HepG2 (cell line): ENCODE measurements at regions not wholly inside any gene's neighbourhood (a gene's known extent, or its start where the extent isn't known, plus 50 kb on each side); places are given as distances from the start of the nearest gene placed in this dataset.

Experiments used
- ATAC-seq: fragments of 200-7000 bp; cut with Tn5 transposase; 3 replicates; pipeline ENCODE4 v1.9.1; 2020; ENCODE audit warnings: mild to moderate bottlenecking, moderate library complexity
- BruUV-seq: library from RNA; stranded (reverse); fragments of 400-500 nt; replicated peaks from 2 replicates; lab custom pipeline; 2021; lab: Mats Ljungman, UMichigan
- CTCF ChIA-PET: fragments of 300-600 bp; formaldehyde crosslinking; extraction: SDS; loops from one replicate; lab custom pipeline; 2021; ENCODE audit warnings: low total read pairs, inconsistent platforms, low intra/inter-chr PET ratio; lab: Yijun Ruan, JAX
- POLR2A ChIA-PET: fragments of 350-600 bp; sonication (Branson Sonifier 250); formaldehyde crosslinking; loops from one replicate; lab custom pipeline; 2020; ENCODE audit warnings: antibody characterized with exemption, inconsistent platforms; lab: Yijun Ruan, JAX
- DNase-seq: peaks from one replicate; pipeline ENCODE4 v3.0.0-alpha.2; 2015; ENCODE audit warnings: low spot score
- FAIRE-seq: peaks from 3 replicates; lab custom pipeline; 2011; peaks lifted over from hg19 to GRCh38; lab: Jason Lieb, UNC
- H2AFZ ChIP-seq: one replicate; pipeline ENCODE4 v1.6.1; 2011; ENCODE audit warnings: low read length, inconsistent platforms
- H3K27ac ChIP-seq: fragments of 300-600 bp; 3 replicates; pipeline ENCODE4 v1.8.0; 2011; ENCODE audit warnings: mixed run types, mild to moderate bottlenecking, mixed read lengths, low read length, inconsistent platforms; ENCODE audit not compliant: insufficient read depth; ENCODE audit errors: extremely low read length
- H3K27me3 ChIP-seq, 2 experiments: fragments of 200-600 bp in 1 of 2; 2 replicates in 1 of 2; 3 replicates in 1 of 2; pipeline versions ENCODE4 v1.6.0 to v1.8.0; 2011; ENCODE audit warnings: low read length in 2 of 2, mild to moderate bottlenecking in 2 of 2, moderate library complexity in 2 of 2, inconsistent platforms in 1 of 2; ENCODE audit not compliant: insufficient read depth in 2 of 2, control insufficient read depth in 1 of 2
- H3K36me3 ChIP-seq, 2 experiments: fragments of 200-600 bp in 1 of 2; replicated peaks in 1 of 2; 2 replicates in 1 of 2; 3 replicates in 1 of 2; pipeline versions ENCODE4 v1.5.1 to v1.8.0; 2011; ENCODE audit warnings: low read length in 2 of 2, inconsistent platforms in 1 of 2; ENCODE audit not compliant: insufficient read depth in 2 of 2, control insufficient read depth in 1 of 2
- H3K4me1 ChIP-seq: 2 replicates; pipeline ENCODE4 v1.5.1; 2012; ENCODE audit warnings: low read length, inconsistent platforms; ENCODE audit not compliant: insufficient read depth
- H3K4me2 ChIP-seq: 2 replicates; pipeline ENCODE4 v1.6.0; 2011; ENCODE audit warnings: low read depth, low read length, inconsistent platforms
- H3K4me3 ChIP-seq, 3 experiments: fragments of 200-600 bp in 1 of 3; sonication (generic), shearing (Covaris generic) in 1 of 3; replicated peaks in 1 of 3; 2 replicates each; pipeline ENCODE4 v1.5.1; 2011 to 2016; ENCODE audit warnings: low read length in 3 of 3, inconsistent platforms in 2 of 3, low read depth in 2 of 3, mild to moderate bottlenecking in 2 of 3, control low read depth in 1 of 3, mixed read lengths in 1 of 3; ENCODE audit not compliant: insufficient read depth in 1 of 3
- H3K79me2 ChIP-seq: one replicate; pipeline ENCODE4 v1.6.1; 2011; ENCODE audit warnings: low read length, inconsistent platforms; ENCODE audit not compliant: insufficient read depth
- H3K9ac ChIP-seq: 2 replicates; pipeline ENCODE4 v1.6.0; 2011; ENCODE audit warnings: mild to moderate bottlenecking, low read depth, low read length, inconsistent platforms; ENCODE audit not compliant: insufficient read depth
- H3K9me3 ChIP-seq: 2 replicates; pipeline ENCODE4 v1.5.1; 2012; ENCODE audit warnings: mild to moderate bottlenecking, low read length
- H4K20me1 ChIP-seq: 2 replicates; pipeline ENCODE4 v1.6.0; 2011; ENCODE audit warnings: inconsistent platforms, mild to moderate bottlenecking, low read length, moderate library complexity; ENCODE audit not compliant: insufficient read depth
- CENPT ChIP-seq: sonication (generic); formaldehyde crosslinking; IDR thresholded peaks from 2 replicates; pipeline ENCODE4 v1.8.0; 2022; ENCODE audit warnings: low read depth, mild to moderate bottlenecking, moderate library complexity, missing genetic modification reagents
- MAFF ChIP-seq: IDR thresholded peaks from 2 replicates; pipeline ENCODE4 v1.6.1; 2011; ENCODE audit warnings: low read depth, low read length, improper control_type of control experiment
- MAFK ChIP-seq, 2 experiments: IDR thresholded peaks in 1 of 2; conservative IDR thresholded peaks in 1 of 2; 2 replicates each; pipeline ENCODE4 v1.6.1; 2011; ENCODE audit warnings: improper control_type of control experiment in 2 of 2, low read length in 2 of 2
- MED1 ChIP-seq: sonication (generic); formaldehyde crosslinking; IDR thresholded peaks from 2 replicates; pipeline ENCODE4 v1.4.0; 2020; ENCODE audit warnings: missing genetic modification reagents
- ZBTB46 ChIP-seq: sonication (generic); formaldehyde crosslinking; IDR thresholded peaks from 2 replicates; pipeline ENCODE4 v1.4.0; 2020; ENCODE audit warnings: mild to moderate bottlenecking, missing genetic modification reagents, borderline replicate concordance
- ZFP37 ChIP-seq: sonication (generic); formaldehyde crosslinking; IDR thresholded peaks from 2 replicates; pipeline ENCODE4 v1.4.0; 2020; ENCODE audit warnings: missing genetic modification reagents, borderline replicate concordance
- ZNF280B ChIP-seq: sonication (generic); formaldehyde crosslinking; IDR thresholded peaks from 2 replicates; pipeline ENCODE4 v1.5.0; 2020; ENCODE audit warnings: missing genetic modification reagents, mild to moderate bottlenecking, borderline replicate concordance
- WGBS: methylation state at CpG from one replicate; pipeline ENCODE4 v1.1.6; 2017; ENCODE audit warnings: low lambda C conversion rate; 5-methylcytosine and 5-hydroxymethylcytosine counted together
- in situ Hi-C: cut with HindIII; loops from 2 replicates; pipeline ENCODE4 v1.10.0; 2017; ENCODE audit warnings: low pct_unique_long_range_greater_than_20kb; ENCODE audit not compliant: extremely low pct_ligation_motif_present
- intact Hi-C: fragments of 100-400 bp; cut with micrococcal nuclease; formaldehyde crosslinking; loops from one replicate; pipeline ENCODE4 v1.10.0; 2022; ENCODE audit not compliant: unreplicated experiment

- TF ChIP-seq ZBTB46 (no peak), ZNF280B (no peak), CENPT (no peak)
- TF ChIP-seq, all 625 proteins: peak for 0
Observed at GRCh38 chr10:2099321-2099720, 362.0 kb upstream of the ADARB2 start (continued).

- no peaks in the 10 kb centered on the region for H3K4me1 ChIP-seq
- DNase-seq: no peak
- H3K9ac ChIP-seq: no peak overlapping the region
- no peaks in the 10 kb centered on the region for H4K20me1 ChIP-seq
- H2AFZ ChIP-seq: no peak overlapping the region
- CTCF ChIA-PET: no interaction called here
- H3K4me3 ChIP-seq: no peak overlapping the region
- H3K36me3 ChIP-seq: no peaks in the 10 kb centered on the region
- ATAC-seq: no peak
- POLR2A ChIA-PET: no interaction called here
- WGBS: 20% methylated on average over 7 of the region's 10 CpGs
- no peak overlapping the region for H3K4me2 ChIP-seq
- no peak overlapping the region for H3K27ac ChIP-seq
- TF ChIP-seq MED1 (no peak), MAFF (peak; percentile 98), ZFP37 (no peak), MAFK (conservative IDR thresholded peaks at IDR 0.05 in 1 of 2, IDR thresholded peaks at IDR 0.05 in 1 of 2; ENCODE audit: low read length in 2 of 2) (peak; percentile 97 to 99)
- peaks cover 15% of the 10 kb centered on the region; the same call in 1 of the 2 replicates for H3K9me3 ChIP-seq
- no peaks in the 10 kb centered on the region; a peak in 1 of 5 replicates for H3K27me3 ChIP-seq
- no peaks in the 10 kb centered on the region for H3K79me2 ChIP-seq
- no TSS peak for BruUV-seq
- in situ Hi-C loops: no loop called here
- intact Hi-C loops: no loop called here
- FAIRE-seq: no peak
Observed at GRCh38 chr10:2097937-2098336, 360.6 kb upstream of the ADARB2 start.
